ENCODE measurements at regions not wholly inside any gene's neighbourhood (a gene's known extent, or its start where the extent isn't known, plus 50 kb on each side); places are given as distances from the start of the nearest gene placed in this dataset.
A peak's percentile ranks its signal among the peaks of the same experiment; 100 is the strongest.

- Mint-ChIP-seq H3K4me3 (no peak overlapping the region), H3K4me1 (no peaks in the 10 kb centered on the region), H3K27me3 (no peaks in the 10 kb centered on the region), H3K27ac (ENCODE audit: low read depth) (no peak overlapping the region), H3K36me3 (ENCODE audit: insufficient read depth) (no peaks in the 10 kb centered on the region), H3K9me3 (peaks cover 1% of the 10 kb centered on the region)
- ATAC-seq (replicated peaks; ENCODE audit: extremely low read depth, poor library complexity, severe bottlenecking): no peak
- DNase-seq (ENCODE audit: low spot score in 2 of 2): peak in 1 of 2 donors; percentile 3
These were observed 153.8 kb downstream of the BCL11B start for GRCh38 chr14:99118046-99118721.

GRCh38 chr14:99118946-99119345 is 153.1 kb downstream of the BCL11B start:
- H3K36me3 Mint-ChIP-seq (ENCODE audit: insufficient read depth): no peaks in the 10 kb centered on the region
- ATAC-seq (replicated peaks; ENCODE audit: extremely low read depth, poor library complexity, severe bottlenecking) (no peak), DNase-seq (ENCODE audit: low spot score in 2 of 2) (peak in 1 of 2 donors; percentile 7)
- H3K27ac Mint-ChIP-seq (ENCODE audit: low read depth): no peak overlapping the region
- no peaks in the 10 kb centered on the region for H3K27me3 Mint-ChIP-seq
- no peaks in the 10 kb centered on the region for H3K9me3 Mint-ChIP-seq
- H3K4me1 Mint-ChIP-seq: no peaks in the 10 kb centered on the region
- H3K4me3 Mint-ChIP-seq: no peak overlapping the region

Data from central memory CD8-positive, alpha-beta T cell (primary cell).